HUES48 (cell line): ENCODE measurements at regions not wholly inside any gene's neighbourhood (a gene's known extent, or its start where the extent isn't known, plus 50 kb on each side); places are given as distances from the start of the nearest gene placed in this dataset.

Experiments
- H3K27ac ChIP-seq: one replicate; pipeline ENCODE4 v1.7.0; 2013; ENCODE audit warnings: low read depth, low read length, inconsistent platforms
- H3K27me3 ChIP-seq: 2 replicates; pipeline ENCODE4 v1.6.1; 2013; ENCODE audit warnings: mild to moderate bottlenecking, low read length; ENCODE audit not compliant: control insufficient read depth, insufficient read depth
- H3K36me3 ChIP-seq: 2 replicates; pipeline ENCODE4 v1.6.1; 2013; ENCODE audit warnings: low read length; ENCODE audit not compliant: control insufficient read depth, insufficient read depth
- H3K4me1 ChIP-seq: 2 replicates; pipeline ENCODE4 v1.6.1; 2013; ENCODE audit warnings: mild to moderate bottlenecking, low read length; ENCODE audit not compliant: control insufficient read depth, insufficient read depth
- H3K4me3 ChIP-seq: 2 replicates; pipeline ENCODE4 v1.5.1; 2013; ENCODE audit warnings: mild to moderate bottlenecking, low read depth, low read length
- H3K9ac ChIP-seq: 2 replicates; pipeline ENCODE4 v1.6.1; 2013; ENCODE audit warnings: mild to moderate bottlenecking, low read depth, low read length, moderate library complexity
- H3K9me3 ChIP-seq: 2 replicates; pipeline ENCODE4 v1.6.1; 2013; ENCODE audit warnings: low read length; ENCODE audit not compliant: control insufficient read depth, insufficient read depth

DNA sequence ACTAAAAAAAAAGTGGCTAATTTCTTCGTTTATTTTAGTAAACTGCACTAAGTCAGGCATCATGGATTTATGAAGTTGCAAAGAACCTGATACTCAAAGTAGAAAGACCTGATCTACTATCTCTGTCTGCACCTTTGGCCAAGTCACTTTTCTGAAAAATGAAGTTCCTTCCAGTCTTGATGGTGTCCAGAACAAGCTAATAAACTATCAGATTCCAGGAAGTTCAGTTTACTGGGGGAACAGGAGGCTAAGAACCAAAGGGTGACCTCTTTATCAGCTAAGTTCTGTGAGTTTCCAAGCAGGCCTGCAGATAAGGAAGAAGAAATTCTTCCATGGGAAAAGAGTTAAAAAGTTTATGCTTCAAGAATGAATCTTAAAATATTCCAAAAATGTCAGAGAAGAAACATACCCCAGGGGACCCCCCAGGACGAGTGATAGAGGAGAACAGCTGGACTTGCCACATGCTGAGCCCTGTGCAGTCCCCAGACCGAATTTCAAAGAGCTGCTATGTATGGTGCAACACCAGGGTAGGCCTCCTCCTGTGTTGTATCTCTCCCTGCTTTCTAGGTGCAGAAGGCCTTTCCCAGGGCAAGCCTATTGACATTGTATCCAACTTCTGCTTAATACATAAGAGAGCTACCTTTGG lies 72.8 kb upstream of the FGGY start:
- H3K27ac ChIP-seq: no peak overlapping the region
- peaks cover 8% of the 10 kb centered on the region for H3K4me1 ChIP-seq
- H3K4me3 ChIP-seq: no peak overlapping the region
- no peaks in the 10 kb centered on the region for H3K27me3 ChIP-seq
- H3K9me3 ChIP-seq: no peaks in the 10 kb centered on the region
- no peak overlapping the region for H3K9ac ChIP-seq
- no peaks in the 10 kb centered on the region for H3K36me3 ChIP-seq

DNA sequence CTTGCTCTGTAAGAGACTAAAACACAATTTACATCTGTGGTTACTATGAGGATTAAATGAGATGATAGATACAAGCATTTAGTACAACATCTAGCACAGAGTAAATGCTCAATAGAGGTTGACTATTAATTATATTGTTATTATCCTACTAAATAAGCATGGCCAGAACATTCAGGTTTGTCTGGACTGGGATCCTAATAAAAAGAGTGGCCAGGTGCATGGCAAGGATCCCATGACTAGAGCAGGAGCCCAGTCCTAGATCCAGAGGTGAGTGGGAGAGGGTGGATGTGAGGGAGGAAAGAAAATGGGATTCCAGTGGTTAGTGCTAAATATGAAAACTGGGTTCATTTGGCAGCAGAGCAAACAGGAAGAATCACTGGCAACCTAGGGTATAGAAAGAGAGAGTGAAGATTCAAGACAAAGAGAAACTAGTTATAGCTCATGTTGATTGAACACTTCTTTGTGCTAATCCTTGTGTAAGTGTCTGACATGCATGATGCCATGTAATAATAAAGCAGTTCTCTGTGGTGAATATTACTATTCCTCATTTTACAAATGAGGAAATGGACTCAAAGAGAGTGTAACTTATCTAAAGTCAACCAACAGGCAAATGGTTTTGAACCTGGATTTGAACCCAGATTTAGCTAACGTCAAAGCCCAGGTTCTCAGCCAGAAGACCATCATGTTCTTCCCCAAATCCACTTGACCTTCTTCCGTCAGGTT lies 71.1 kb upstream of the FGGY start:
- H3K4me1 ChIP-seq: peaks cover 8% of the 10 kb centered on the region
- H3K36me3 ChIP-seq: no peaks in the 10 kb centered on the region
- H3K27me3 ChIP-seq: no peaks in the 10 kb centered on the region
- H3K4me3 ChIP-seq: no peak overlapping the region
- no peak overlapping the region for H3K27ac ChIP-seq
- no peak overlapping the region for H3K9ac ChIP-seq
- no peaks in the 10 kb centered on the region for H3K9me3 ChIP-seq

DNA sequence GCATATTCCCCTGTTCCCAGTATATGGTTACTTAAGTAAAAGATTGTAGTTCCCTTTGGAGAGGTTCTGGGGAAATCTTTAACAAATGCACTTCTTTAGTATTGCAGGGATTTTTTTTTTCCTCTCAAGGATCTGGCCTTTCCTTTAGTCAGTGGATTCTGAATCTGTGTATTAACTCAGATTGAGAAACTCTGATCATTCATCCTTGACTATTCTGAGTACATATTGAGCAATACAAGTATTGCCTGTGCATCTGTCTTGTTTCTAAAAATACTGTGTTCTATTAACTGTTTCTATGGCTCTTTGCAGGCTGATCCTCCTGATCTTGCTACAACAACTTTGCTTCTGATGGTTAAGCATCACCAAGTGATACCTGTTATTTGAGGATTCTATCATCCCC lies 67.8 kb upstream of the FGGY start:
- Histone ChIP-seq H3K27ac (no peak overlapping the region), H3K4me3 (no peak overlapping the region), H3K9me3 (no peaks in the 10 kb centered on the region), H3K9ac (no peak overlapping the region), H3K27me3 (no peaks in the 10 kb centered on the region), H3K36me3 (no peaks in the 10 kb centered on the region), H3K4me1 (peaks cover 6% of the 10 kb centered on the region)

DNA sequence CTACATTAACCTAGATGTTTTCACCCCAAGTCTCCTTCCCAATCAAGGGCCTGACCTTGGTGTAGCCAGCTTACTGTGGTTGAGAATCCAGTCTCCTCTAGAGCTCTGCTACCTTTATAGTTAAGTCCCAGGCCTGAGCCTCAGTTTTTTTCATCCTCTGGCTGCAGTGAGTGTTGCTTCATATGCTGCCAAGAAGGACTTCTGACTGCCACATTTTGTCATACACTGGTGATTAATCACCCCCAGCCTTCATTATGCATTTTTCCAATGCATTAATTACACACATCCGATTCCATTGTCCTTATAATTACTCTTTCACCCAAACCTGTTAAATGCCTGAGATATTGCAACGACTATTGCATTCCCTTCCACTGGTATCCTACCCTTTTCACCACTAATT lies 66.3 kb upstream of the FGGY start:
- Histone ChIP-seq H3K27me3 (no peaks in the 10 kb centered on the region), H3K9ac (no peak overlapping the region), H3K36me3 (no peaks in the 10 kb centered on the region), H3K27ac (no peak overlapping the region), H3K9me3 (no peaks in the 10 kb centered on the region), H3K4me1 (no peaks in the 10 kb centered on the region), H3K4me3 (no peak overlapping the region)

DNA sequence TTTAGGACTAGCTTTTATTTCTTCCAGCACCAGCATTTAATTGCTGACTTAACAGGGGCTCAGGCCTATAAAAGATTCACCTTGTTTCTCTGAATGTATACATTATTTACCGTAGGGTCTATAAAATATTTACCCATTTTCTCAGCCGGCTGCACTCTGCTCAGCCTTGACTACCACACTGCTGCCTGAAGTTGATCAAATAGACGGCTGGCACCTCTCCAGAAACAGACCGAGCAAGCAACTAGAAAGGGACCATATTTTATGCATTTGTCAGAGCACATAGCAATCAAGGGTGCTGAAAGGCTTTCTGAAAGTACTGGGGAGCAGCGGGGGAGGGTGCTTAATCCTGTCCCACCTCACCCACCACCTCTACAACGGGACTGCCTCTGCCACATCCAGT lies 64.7 kb upstream of the FGGY start:
- H3K9ac ChIP-seq: no peak overlapping the region
- H3K27me3 ChIP-seq: no peaks in the 10 kb centered on the region
- H3K4me1 ChIP-seq: no peaks in the 10 kb centered on the region
- no peaks in the 10 kb centered on the region for H3K9me3 ChIP-seq
- H3K4me3 ChIP-seq: no peak overlapping the region
- no peaks in the 10 kb centered on the region for H3K36me3 ChIP-seq
- H3K27ac ChIP-seq: no peak overlapping the region

DNA sequence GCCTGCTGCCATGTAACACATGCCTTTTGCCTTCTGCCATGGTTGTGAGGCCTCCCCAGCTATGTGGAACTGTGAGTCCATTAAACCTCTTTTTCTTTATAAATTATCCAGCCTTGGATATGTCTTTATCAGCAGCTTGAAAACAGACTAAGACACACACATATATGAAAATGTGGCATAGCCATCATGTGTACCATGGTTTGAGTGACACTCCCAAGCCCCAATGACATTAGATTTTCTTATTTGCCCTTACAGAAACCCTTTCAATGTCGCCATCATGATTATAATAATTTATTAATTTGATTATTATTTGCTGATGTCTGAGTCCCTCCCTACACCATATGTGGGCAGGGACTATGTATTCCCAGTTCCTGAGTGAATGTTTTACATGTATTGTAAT lies 63.5 kb upstream of the FGGY start:
- Histone ChIP-seq H3K9ac (no peak overlapping the region), H3K27me3 (no peaks in the 10 kb centered on the region), H3K36me3 (no peaks in the 10 kb centered on the region), H3K9me3 (no peaks in the 10 kb centered on the region), H3K4me1 (peaks cover 8% of the 10 kb centered on the region), H3K27ac (no peak overlapping the region), H3K4me3 (no peak overlapping the region)

DNA sequence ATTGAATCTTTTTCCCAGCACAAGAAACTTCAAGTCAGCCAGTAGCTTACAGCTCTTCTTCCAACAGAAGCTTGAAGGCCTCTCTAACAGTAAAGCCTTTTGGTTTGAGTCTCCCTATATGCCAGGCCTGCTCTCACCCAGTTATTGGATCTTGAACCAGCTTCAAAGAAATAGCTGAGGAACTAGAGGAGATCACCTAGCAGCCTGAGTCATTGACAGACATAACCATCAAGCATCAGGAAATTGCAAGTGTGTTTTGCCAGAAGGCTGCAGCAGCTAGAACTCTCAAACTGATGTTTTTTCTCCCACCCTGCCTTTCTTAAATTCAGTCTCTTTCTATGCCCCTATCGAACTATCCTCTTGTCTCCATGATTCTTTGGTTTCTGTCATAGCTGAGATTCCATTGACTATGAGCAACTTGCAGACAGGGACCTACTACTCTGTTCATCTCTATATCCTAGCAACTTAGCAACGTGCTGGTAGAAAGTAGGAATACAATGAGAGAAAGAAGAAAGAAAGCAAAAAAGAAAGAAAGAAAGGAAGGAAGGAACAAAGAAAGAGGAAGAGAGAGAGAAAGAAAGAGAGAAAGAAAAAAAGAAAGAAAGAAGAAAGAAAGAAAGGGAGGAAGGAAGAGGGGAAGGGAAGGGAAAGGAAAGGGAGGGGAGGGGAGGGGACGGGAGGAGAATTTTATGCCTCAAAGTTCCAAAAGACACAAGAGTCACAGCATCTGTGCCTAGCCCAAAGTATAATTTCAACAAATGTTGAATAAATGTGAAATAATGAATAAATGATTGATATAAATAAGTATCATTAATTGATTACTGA lies 60.0 kb upstream of the FGGY start:
- Histone ChIP-seq H3K4me1 (peaks cover 8% of the 10 kb centered on the region), H3K9me3 (no peaks in the 10 kb centered on the region), H3K9ac (no peak overlapping the region), H3K27me3 (no peaks in the 10 kb centered on the region), H3K36me3 (no peaks in the 10 kb centered on the region), H3K4me3 (no peak overlapping the region), H3K27ac (no peak overlapping the region)

DNA sequence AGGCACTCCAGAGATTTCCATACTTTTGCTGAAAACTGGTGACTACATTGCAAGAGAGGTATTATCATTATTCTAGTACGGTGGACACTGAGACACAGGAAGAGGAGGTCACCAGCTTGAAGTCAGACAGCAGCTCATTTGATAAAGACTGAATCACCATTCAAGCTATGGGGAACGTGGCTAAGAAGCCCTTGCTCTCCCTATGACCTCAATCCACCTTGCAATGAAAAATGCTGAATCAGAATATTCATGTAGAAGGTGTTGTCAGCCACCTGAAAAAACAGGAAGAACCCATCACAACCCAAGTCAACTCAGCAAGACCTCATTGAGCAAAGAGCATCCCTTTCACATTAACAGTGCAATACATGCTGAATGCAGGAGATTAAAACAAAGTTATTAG lies 59.0 kb upstream of the FGGY start:
- H3K27ac ChIP-seq: no peak overlapping the region

DNA sequence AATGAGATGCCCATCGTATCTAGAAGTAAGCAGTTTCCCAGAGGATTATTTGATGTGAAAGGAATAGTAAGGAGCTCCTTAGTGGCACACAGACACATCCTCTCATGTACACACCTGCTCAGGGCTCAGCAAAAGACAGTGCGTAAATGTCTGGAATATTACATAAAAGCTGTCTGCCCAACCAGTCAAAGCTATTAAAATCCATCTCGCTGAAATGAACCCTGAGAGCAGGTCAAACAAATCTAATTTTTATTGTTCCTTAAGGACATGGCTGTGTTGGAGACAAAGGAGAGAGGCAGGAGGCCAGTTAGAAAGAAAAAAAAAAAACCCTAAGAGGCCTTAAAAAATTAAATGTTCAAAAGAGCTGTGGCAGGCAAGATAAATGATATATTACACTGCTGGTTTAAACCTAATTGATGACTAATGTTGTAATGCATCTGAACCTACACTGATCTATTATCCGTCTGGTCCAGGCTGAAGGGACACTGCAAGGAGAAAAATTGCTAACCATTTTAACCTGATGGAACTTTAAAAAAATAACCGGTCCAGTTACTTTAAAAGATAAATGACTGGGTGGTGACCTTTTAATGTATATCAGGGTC lies 58.5 kb upstream of the FGGY start:
- H3K27me3 ChIP-seq: no peaks in the 10 kb centered on the region
- no peaks in the 10 kb centered on the region for H3K36me3 ChIP-seq
- no peaks in the 10 kb centered on the region for H3K9me3 ChIP-seq
- no peak overlapping the region for H3K4me3 ChIP-seq
- H3K9ac ChIP-seq: no peak overlapping the region
- H3K27ac ChIP-seq: no peak overlapping the region
- peaks cover 8% of the 10 kb centered on the region for H3K4me1 ChIP-seq

More for the DNA sequence above, 59.0 kb upstream of the FGGY start:
- Histone ChIP-seq H3K4me1 (peaks cover 8% of the 10 kb centered on the region), H3K36me3 (no peaks in the 10 kb centered on the region), H3K4me3 (no peak overlapping the region), H3K9me3 (no peaks in the 10 kb centered on the region), H3K9ac (no peak overlapping the region), H3K27me3 (no peaks in the 10 kb centered on the region)

DNA sequence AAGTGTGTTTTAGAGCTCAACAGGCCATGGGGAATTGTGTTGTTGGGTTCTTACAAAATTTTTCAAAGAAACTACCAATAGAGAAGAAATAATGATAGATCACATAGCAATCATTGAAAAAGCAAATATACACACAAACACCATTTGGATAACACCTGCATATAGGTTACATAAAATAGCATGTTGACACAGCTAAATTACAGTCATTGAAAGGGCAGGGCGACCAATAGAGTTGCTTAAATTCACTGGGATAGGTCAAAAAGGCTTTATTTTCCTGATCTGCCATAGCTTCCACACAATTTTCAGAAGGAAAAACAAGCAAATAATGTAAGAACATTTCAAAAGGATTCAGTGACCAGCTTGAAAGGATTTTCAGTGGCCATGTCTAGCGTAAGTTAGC lies 57.9 kb upstream of the FGGY start:
- no peaks in the 10 kb centered on the region for H3K36me3 ChIP-seq
- H3K4me3 ChIP-seq: no peak overlapping the region
- H3K27me3 ChIP-seq: no peaks in the 10 kb centered on the region
- no peak overlapping the region for H3K27ac ChIP-seq
- peaks cover 8% of the 10 kb centered on the region for H3K4me1 ChIP-seq
- H3K9ac ChIP-seq: no peak overlapping the region
- H3K9me3 ChIP-seq: no peaks in the 10 kb centered on the region

DNA sequence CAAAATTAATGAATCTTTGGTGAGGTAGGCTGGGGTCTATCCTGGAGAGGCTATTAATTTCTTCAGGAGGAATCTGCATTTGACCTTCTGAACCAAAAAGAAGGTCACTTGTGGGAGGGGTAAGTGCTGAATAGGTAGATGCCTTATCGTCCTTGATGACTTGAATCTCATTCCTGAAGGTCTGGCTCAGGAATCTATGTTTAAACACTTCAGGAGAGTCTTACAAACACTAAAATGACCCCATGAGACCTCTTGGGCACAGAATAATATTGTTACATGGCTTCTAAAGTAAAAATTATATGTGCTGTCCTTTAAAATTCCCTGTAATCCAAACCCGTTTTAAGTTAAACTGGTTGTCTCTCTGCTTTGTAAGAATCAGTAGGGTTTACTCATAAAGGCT lies 55.0 kb upstream of the FGGY start:
- H3K27ac ChIP-seq: no peak overlapping the region
- H3K4me1 ChIP-seq: peaks cover 8% of the 10 kb centered on the region
- no peaks in the 10 kb centered on the region for H3K27me3 ChIP-seq
- H3K9ac ChIP-seq: no peak overlapping the region
- H3K9me3 ChIP-seq: peaks cover 3% of the 10 kb centered on the region; the same call in 1 of the 2 replicates
- H3K36me3 ChIP-seq: no peaks in the 10 kb centered on the region
- no peak overlapping the region for H3K4me3 ChIP-seq
